ENCODE measurements at regions not wholly inside any gene's neighbourhood (a gene's known extent, or its start where the extent isn't known, plus 50 kb on each side); places are given as distances from the start of the nearest gene placed in this dataset.
"Not testable (repeated sequence)": the region's sequence is repeated elsewhere in the genome, so short reads cannot be mapped to it uniquely, and the experiment has no call there.

GRCh38 chr16:54985156-54985555, 54.5 kb downstream of the IRX5 start:
- DNase-seq (ENCODE audit: low read depth in 2 of 2) = no peak

- DNase-seq (ENCODE audit: low read depth in 2 of 2) = no peak
Observed at GRCh38 chr16:54985668-54986067, 55.0 kb downstream of the IRX5 start.

GRCh38 chr16:54986409-54986808, 55.7 kb downstream of the IRX5 start:
- DNase-seq (ENCODE audit: low read depth in 2 of 2) = no peak

GRCh38 chr16:54987081-54987480, 56.4 kb downstream of the IRX5 start:
- DNase-seq (ENCODE audit: low read depth in 2 of 2) = no peak

- no peak for DNase-seq (ENCODE audit: low read depth in 2 of 2)
Observed at GRCh38 chr16:54991525-54991924, 60.9 kb downstream of the IRX5 start.

GRCh38 chr16:54991946-54992345, 61.3 kb downstream of the IRX5 start:
- DNase-seq (ENCODE audit: low read depth in 2 of 2) = not testable (repeated sequence)

GRCh38 chr16:54993106-54993895, 62.6 kb downstream of the IRX5 start:
- no peak for DNase-seq (ENCODE audit: low read depth in 2 of 2)

GRCh38 chr16:54996186-54996585, 65.5 kb downstream of the IRX5 start:
- DNase-seq (ENCODE audit: low read depth in 2 of 2) = no peak

- no peak for DNase-seq (ENCODE audit: low read depth in 2 of 2)
Observed at GRCh38 chr16:54998834-54999233, 68.2 kb downstream of the IRX5 start.

GRCh38 chr16:54999481-54999880, 68.8 kb downstream of the IRX5 start:
- DNase-seq (ENCODE audit: low read depth in 2 of 2) = no peak

GRCh38 chr16:55000595-55000994, 69.9 kb downstream of the IRX5 start:
- DNase-seq (ENCODE audit: low read depth in 2 of 2) = no peak

GRCh38 chr16:55001931-55002330, 71.3 kb downstream of the IRX5 start:
- DNase-seq (ENCODE audit: low read depth in 2 of 2) = no peak

- DNase-seq (ENCODE audit: low read depth in 2 of 2) = no peak
Observed at GRCh38 chr16:55002419-55002818, 71.8 kb downstream of the IRX5 start.

GRCh38 chr16:55003306-55003705, 72.6 kb downstream of the IRX5 start:
- no peak for DNase-seq (ENCODE audit: low read depth in 2 of 2)

GRCh38 chr16:55003916-55004315, 73.3 kb downstream of the IRX5 start:
- DNase-seq (ENCODE audit: low read depth in 2 of 2) = no peak

GRCh38 chr16:55007504-55007903, 76.8 kb downstream of the IRX5 start:
- no peak for DNase-seq (ENCODE audit: low read depth in 2 of 2)

GRCh38 chr16:55008836-55009510, 78.3 kb downstream of the IRX5 start:
- DNase-seq (ENCODE audit: low read depth in 2 of 2) = no peak

- no peak for DNase-seq (ENCODE audit: low read depth in 2 of 2)
Observed at GRCh38 chr16:55009581-55009980, 78.9 kb downstream of the IRX5 start.

- DNase-seq (ENCODE audit: low read depth in 2 of 2) = no peak
Observed at GRCh38 chr16:55010492-55011160, 80.0 kb downstream of the IRX5 start.

GRCh38 chr16:55012362-55012761, 81.7 kb downstream of the IRX5 start:
- no peak for DNase-seq (ENCODE audit: low read depth in 2 of 2)

- no peak for DNase-seq (ENCODE audit: low read depth in 2 of 2)
Observed at GRCh38 chr16:55012793-55013192, 82.1 kb downstream of the IRX5 start.

GRCh38 chr16:55014022-55014421, 83.4 kb downstream of the IRX5 start:
- DNase-seq (ENCODE audit: low read depth in 2 of 2) = no peak
